Stimulated activated CD4-positive, alpha-beta T cell treated with anti-CD3 and anti-CD28 coated beads, Interleukin-12 subunit alpha, Interleukin-12 subunit beta, amount 100 ng/mL, for 24 hours (primary cell): ENCODE measurements at regions not wholly inside any gene's neighbourhood (a gene's known extent, or its start where the extent isn't known, plus 50 kb on each side); places are given as distances from the start of the nearest gene placed in this dataset.
"Not testable (repeated sequence)": the region's sequence is repeated elsewhere in the genome, so short reads cannot be mapped to it uniquely, and the experiment has no call there.

Experiments
- DNase-seq, 2 experiments: peaks; one replicate each; pipeline ENCODE4 v3.0.0-alpha.2; 2020; ENCODE audit warnings: low read depth in 2 of 2

GRCh38 chr22:27591060-27591459 lies 210.5 kb downstream of the MN1 start:
- no peak for DNase-seq

- no peak for DNase-seq
Measured at GRCh38 chr22:27593378-27593777, 208.2 kb downstream of the MN1 start.

GRCh38 chr22:27594020-27594419 lies 207.5 kb downstream of the MN1 start:
- DNase-seq, result no peak

- DNase-seq, result no peak
Measured at GRCh38 chr22:27594474-27595134, 207.0 kb downstream of the MN1 start.

GRCh38 chr22:27596133-27596870 lies 205.3 kb downstream of the MN1 start:
- no peak for DNase-seq

- DNase-seq, result no peak
Measured at GRCh38 chr22:27597703-27598444, 203.7 kb downstream of the MN1 start.

GRCh38 chr22:27598792-27599191 lies 202.8 kb downstream of the MN1 start:
- DNase-seq, result no peak

GRCh38 chr22:27601195-27601594 lies 200.4 kb downstream of the MN1 start:
- no peak for DNase-seq

- no peak for DNase-seq
Measured at GRCh38 chr22:27602390-27602789, 199.2 kb downstream of the MN1 start.

GRCh38 chr22:27603111-27603799 lies 198.3 kb downstream of the MN1 start:
- DNase-seq, result no peak

- no peak for DNase-seq
Measured at GRCh38 chr22:27603800-27604144, 197.8 kb downstream of the MN1 start.

GRCh38 chr22:27605390-27605789 lies 196.2 kb downstream of the MN1 start:
- no peak for DNase-seq

GRCh38 chr22:27607750-27608149 lies 193.8 kb downstream of the MN1 start:
- not testable (repeated sequence) for DNase-seq

GRCh38 chr22:27609451-27609888 lies 192.1 kb downstream of the MN1 start:
- no peak for DNase-seq

- not testable (repeated sequence) for DNase-seq
Measured at GRCh38 chr22:27610164-27610563, 191.4 kb downstream of the MN1 start.

GRCh38 chr22:27610863-27611786 lies 190.4 kb downstream of the MN1 start:
- no peak for DNase-seq

GRCh38 chr22:27612115-27612514 lies 189.4 kb downstream of the MN1 start:
- DNase-seq, result no peak

GRCh38 chr22:27613099-27614005 lies 188.2 kb downstream of the MN1 start:
- DNase-seq, result no peak

- DNase-seq, result no peak
Measured at GRCh38 chr22:27614006-27614649, 187.4 kb downstream of the MN1 start.

- no peak for DNase-seq
Measured at GRCh38 chr22:27614650-27615007, 186.9 kb downstream of the MN1 start.
